GM19023 (cell line): ENCODE measurements at regions not wholly inside any gene's neighbourhood (a gene's known extent, or its start where the extent isn't known, plus 50 kb on each side); places are given as distances from the start of the nearest gene placed in this dataset.
A peak's percentile ranks its signal among the peaks of the same experiment; 100 is the strongest.

ENCODE experiments used
- ATAC-seq: cut with Tn5 transposase; IDR thresholded peaks from one replicate; pipeline ENCODE4 v1.9.1; 2021; ENCODE audit warnings: mild to moderate bottlenecking, moderate library complexity; ENCODE audit not compliant: unreplicated experiment

DNA sequence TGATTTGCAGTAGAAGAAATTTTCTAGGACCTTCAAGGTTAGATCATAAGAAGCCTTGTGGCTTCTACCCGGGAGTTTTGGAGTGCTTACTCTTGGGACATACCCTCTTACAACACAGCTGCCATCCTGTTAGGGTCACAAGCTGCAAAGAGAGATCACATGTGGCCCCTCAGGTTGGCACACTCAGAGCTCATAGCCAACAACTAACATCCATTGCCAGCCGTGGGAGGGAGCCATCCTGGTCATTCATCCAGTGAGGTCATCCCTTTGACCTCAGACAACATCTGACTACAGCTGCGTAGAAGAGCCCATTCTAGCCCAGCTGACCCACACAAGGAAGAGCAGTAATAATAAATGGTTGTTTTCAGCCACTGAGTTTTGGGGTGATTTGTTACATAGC, 76.9 kb upstream of the NABP1 start:
- no peak for ATAC-seq

DNA sequence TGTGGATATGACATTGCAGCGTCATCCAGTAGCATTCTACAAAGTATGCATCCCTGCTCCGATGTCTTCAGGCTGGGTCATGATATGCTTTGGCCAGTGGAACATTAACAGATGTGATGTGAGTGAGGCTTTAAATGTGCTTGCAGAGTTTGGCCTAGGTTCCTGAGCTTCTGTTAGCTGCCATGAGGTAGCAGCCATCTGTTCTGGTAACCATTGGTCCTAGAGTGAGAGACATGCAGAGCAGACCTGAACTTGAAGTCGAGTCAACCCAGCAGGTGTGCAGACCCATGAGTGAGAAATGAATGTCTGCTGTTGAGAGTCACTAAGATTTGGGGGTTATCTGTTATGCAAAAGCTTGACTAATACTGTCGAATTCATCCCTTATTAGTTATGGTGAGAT, 73.8 kb upstream of the NABP1 start:
- no peak for ATAC-seq

DNA sequence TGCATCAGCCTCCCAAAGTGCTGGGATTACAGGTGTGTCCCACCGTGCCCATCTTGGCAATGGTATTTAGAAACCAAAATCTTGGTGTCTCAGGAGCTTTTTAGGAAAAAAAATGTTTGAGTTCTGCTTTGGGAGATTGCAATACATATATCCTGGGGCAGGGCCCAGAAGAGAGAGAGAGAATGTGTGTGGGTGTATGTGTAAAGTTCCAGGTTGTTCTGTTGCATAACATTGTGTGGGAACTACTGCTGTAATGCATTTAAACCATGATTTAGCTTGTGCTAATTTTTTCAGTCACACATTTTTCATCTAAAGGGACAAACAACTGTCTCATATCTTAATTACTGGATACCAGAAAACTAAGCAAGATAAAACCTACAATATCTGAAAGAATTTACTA, 70.8 kb upstream of the NABP1 start:
- ATAC-seq: no peak

DNA sequence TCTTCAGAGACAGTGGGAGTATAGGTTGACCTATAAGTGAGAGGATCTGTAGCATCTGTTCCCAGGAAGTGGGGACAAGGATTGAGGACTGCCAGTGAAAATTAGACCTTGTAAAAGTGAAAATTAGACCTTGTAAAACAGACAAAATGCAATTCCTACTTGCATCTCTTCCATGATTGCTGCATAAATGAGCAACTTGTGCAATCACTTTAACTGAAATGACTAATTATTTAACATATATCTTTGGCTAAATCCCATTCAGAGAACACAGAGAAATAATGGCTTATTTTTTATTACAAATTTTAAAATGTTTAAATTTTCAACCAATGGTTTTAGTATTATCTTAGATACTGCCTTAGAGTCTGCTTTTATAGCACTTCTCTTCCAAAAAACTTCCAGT, 67.2 kb upstream of the NABP1 start:
- ATAC-seq: no peak

DNA sequence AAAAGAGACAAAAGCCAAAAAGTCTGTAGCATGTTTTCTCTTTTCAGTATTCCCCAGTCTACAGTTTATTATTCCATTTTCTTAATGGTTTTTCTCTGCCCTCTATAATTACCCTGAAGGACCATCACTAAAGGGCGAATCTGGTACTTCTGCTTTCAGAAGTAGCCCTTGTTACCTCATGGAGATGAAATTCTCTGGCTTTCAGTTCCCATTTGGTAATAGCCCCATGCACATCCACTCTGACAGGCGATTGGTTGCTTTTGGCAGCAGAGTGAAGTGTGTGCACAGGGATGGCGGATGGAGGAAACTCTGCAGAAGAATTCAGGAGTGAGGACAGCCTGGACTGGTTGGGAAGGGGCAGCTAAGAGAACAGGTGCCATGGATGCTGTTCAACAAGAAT, 66.3 kb upstream of the NABP1 start:
- ATAC-seq: peak; percentile 92

DNA sequence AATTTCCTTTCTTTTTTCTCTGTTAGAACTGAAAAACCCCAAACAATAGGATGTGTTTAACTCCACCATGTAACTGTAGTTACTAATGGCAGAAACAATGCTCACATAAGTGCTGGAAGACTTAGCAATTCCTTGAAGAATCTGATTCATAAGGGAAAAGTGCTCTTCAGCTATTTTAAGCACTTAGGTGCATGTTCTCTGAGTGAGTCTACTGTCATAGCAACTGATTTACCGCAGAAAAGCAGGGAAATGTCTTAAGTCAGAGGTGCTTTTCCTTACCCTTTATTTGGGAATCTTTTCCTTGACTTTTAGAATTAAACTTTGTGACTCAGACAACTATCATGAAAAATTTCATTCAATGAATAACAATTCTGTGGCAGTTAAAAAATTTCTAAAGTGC, 65.4 kb upstream of the NABP1 start:
- no peak for ATAC-seq

DNA sequence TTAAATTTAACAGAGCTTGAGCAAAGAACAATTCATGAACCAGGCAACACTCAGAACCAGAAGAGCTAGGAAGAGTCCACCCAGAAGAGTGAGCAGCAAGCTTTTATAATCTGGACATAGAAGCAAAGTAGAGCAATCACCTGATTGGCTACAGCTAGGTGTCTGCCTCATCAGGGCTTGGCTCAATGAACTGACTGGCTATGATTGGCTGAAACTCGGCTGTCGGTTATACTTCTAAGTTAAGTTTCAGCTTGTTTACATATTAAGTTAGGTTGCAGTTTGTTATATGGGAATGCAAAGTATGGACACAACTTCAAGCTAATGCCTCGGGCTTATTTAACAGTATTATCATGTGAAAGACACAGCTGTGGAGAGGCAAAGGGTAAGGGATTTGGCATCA, 63.2 kb upstream of the NABP1 start:
- ATAC-seq: no peak

DNA sequence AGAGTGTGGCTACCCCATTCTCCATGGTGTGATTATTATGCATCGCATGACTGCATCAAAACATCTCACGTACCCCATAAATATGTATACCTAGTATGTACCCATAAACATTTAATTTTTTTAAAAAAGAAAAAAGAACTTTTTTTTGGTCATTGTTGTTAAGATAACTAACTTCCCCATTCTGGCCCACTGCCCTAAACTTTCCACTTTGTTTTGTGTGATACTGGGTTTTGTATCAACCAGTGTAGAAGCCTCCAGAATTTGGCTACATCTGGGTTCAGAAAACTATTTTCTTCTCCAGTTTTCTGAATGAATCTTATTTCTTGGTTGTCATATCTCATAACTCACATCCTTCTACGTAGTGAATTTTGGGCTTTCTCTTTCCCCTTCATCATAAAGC, 62.3 kb upstream of the NABP1 start:
- no peak for ATAC-seq

DNA sequence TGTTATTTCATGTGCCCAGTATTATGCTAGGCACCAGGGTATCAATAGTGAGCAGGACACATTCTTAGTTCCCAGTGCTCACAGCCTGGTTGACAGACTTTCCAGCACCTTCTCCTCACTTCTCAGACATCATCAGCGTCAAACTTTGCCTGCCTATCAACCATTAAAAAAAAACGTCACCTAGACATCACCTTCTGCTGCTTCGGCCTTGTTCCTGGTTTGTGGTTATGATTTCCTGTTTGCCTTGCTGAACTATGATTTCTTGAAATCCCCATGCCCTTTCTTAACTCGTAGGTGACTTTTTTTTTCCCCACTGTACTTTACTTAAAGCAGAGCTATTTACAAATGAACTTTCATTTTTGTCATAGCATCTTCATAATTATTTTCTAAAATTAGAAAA, 60.4 kb upstream of the NABP1 start:
- ATAC-seq: peak; percentile 83

DNA sequence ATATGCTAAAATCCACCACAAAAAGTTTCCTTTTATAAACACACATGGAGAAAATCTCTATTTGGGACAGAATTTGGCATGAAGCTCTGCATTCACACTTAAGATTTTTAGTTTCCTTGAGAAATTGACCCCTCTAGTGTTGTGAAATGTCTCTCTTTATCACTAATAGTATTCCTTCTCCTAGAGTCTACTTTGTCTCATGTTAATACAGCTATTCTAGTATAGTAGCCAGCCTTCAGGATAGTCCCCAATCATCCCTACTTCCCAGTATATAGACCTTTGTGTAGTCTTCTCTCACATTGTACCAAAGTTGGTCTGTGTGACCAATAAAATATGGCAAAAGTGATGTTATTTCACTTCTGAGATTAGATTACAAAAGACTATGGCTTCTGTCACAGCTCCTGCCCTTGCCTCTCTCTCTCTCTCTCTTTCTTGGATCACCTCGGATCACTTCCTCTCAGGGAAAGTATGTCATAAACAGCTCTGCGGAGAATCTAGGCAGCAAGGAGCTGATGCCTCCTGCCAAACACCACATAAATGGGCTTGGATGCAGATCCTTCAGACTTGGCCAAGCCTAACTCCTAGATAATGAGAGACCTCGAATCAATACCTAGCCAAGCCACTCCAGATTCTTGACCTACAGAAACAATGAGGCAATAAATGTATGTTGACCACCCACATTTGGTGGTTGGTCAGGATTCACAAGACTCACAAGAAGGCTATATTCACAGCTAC, 59.7 kb upstream of the NABP1 start:
- no peak for ATAC-seq

DNA sequence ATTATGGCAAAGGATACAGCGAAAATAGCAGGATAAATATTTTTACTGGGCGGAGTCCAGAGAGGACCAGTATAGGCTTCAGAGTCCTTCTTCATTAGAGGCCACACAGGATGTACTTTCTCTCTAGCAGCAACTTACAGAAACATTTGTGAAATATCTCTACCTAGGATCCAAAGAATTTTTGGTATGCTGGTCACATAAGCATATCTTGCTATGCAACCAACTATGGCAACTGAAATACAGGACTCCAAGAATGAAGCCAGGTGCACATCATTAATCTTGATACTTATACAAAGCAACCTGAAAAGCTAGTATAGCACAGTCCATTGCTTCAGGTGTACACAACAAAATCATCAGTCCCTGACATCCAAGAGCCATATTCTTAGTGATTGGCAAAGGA, 59.1 kb upstream of the NABP1 start:
- no peak for ATAC-seq

DNA sequence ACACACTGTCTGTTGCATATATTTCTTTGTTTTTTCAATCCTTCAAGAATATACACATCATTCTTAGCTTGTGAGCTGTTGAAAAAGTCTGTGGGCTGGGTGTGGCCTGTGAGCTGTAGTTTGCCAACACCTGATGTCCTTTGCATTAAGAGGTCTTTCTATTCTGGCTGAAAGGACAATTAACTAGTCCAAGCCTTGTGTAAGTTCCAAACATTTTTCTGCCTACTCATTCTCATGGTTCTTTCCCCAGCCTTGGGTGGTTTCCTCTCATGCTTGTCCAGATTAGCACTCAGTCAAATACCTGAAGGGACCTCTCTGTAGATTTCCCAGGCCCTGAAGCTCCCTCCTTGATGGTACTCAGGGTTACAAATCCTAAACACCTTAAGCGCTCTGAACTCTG, 57.8 kb upstream of the NABP1 start:
- no peak for ATAC-seq

DNA sequence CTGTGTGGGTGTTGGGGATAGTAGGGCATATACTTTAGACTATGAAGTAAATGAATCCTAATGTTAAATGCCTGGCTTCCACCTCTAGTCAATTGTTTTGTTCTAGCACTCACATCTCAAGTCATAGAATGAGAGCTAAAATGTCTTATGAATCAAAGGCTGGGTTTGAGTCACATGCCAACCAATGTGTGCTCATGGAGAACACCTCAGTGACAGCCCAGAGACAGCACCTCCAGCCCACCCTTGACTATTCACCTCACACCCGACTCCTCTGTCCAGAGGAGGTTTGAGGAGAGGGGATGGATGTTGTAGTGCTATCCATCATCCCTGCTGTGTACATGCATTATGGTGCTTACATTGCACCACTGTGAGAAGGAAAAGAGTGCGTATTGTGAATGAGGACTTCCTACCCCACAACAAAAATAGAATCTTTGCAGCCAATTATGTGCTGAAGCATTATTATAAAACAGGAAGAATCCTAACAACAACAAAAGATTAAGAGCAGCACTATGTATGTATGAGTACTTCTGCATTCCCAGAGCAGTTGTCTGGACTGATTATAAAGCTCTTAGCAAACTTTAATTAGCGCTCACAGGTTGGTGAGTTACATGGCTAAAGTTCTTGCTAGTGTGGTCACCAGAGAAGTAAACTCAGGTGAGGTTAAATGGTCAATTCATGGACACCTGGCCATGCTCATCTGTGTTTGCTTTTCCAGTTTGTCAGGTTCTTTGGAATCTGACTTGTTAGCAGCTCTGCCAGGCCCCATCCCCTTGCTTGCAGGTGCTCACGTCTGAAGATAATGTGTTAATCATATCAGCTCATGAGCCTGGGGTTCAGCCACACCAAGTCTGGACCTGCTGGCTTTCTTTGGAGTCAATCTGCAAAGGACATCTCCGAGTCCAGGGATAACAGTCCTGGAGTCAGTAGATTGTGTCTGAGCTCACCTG, 55.3 kb upstream of the NABP1 start:
- no peak for ATAC-seq

DNA sequence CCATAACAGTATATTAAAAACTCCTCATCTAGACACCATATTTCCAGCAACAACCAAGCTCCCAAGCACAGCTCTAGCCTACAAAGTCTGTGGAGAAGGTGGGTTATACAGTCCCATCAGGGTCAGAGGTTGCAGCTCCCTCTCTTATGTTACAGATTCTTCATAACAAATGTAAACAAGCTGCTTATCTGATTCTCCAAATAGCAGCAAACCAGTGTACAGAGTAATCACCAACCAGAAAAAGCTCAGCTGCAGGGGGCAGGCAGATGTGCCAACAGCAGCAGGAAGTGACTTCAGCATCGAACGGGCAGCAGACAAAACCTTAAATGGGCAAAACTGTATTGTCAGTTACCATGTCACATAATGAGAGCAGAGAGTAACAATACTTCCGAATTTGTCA, 52.9 kb upstream of the NABP1 start:
- no peak for ATAC-seq

DNA sequence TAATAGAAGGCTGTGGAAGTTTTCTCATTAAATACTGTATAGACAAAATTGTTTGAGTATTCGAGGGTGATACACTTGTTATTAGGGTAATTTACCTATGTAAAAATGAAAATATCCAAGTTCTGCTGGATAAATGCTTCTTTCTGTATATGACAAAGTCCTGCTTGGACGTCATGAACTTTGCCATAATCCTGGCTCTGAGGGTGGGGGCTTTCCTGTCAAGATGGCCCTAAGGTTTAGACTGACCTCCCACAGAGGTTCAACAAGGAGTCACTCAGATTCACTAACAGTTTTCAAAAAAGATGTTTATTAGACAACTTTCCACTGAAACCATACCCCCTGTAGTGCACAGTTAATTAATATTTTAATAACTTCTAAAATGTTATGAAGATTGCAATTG, 52.5 kb upstream of the NABP1 start:
- no peak for ATAC-seq

DNA sequence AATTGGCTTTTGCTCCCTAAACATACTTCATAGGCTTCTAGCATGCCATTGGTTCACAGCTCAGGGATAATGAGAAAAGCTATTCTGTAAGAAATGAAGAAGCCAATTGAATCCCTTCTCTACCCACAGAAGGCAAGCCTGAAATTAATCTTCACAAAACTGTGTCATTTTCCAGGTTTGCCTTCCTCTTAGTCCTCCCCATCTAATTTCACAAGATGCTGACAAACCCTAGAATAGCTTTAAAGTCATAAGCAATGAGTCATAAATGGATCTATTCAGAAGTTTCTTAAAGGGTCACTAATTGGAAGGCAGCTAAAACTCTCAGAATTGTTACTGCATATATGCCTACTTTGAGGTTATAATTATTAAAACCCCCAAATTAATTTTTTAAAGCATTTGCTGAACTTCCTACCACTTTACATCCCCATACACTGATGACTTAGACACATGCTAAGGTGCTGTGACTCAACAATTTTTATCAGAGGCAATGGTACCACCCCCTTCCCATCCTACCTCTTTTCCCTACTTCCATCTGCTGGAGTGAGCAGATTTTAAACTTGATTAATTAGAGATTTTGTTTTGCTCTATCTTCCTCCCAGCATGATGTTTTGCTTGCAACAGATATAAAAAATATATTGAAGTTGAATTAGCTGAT, 51.3 kb upstream of the NABP1 start:
- ATAC-seq: no peak

DNA sequence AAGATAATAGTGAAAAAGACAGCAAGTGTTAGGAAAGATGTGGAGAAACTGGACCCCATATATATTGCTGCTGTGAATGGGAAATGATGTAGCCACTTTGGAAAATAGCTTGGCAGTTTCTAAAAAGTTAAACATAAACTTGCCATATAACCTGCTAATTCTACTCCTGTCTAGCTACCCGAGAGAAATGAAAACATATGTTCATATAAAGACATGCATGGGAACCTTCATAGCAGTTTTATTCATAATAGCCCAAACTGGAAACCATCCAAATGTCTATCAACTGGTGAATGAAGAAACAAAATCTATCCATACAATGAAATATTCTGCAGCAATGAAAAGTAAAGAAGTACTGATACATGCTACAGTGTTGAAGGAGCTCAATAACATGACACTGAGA, 50.4 kb upstream of the NABP1 start:
- no peak for ATAC-seq
